Smooth muscle cell (in vitro differentiated cells): ENCODE measurements at regions not wholly inside any gene's neighbourhood (a gene's known extent, or its start where the extent isn't known, plus 50 kb on each side); places are given as distances from the start of the nearest gene placed in this dataset.

ENCODE experiments used
- DNase-seq: peaks from one replicate; lab custom pipeline; 2025; ENCODE audit not compliant: unreplicated experiment; lab: John Stamatoyannopoulos, UW
- H2AFZ ChIP-seq: fragments of 200-600 bp; sonication (generic); 2 replicates; pipeline ENCODE4 v1.6.0; 2016; ENCODE audit warnings: antibody characterized with exemption, low read depth, mild to moderate bottlenecking
- H3F3A ChIP-seq: fragments of 200-600 bp; sonication (generic); 2 replicates; pipeline ENCODE4 v1.6.0; 2017; ENCODE audit warnings: antibody characterized with exemption, low read depth
- H3K27ac ChIP-seq: fragments of 200-600 bp; sonication (generic); 2 replicates; pipeline ENCODE4 v1.5.1; 2016; ENCODE audit warnings: low read depth, mild to moderate bottlenecking
- H3K27me3 ChIP-seq: fragments of 200-600 bp; sonication (generic); 2 replicates; pipeline ENCODE4 v1.6.1; 2016; ENCODE audit warnings: low read depth, mild to moderate bottlenecking
- H3K36me3 ChIP-seq: fragments of 200-600 bp; sonication (generic); 2 replicates; pipeline ENCODE4 v1.5.1; 2016; ENCODE audit warnings: low read depth
- H3K4me1 ChIP-seq: fragments of 200-600 bp; sonication (generic); 2 replicates; pipeline ENCODE4 v1.5.1; 2016; ENCODE audit warnings: low read depth
- H3K4me2 ChIP-seq: fragments of 200-600 bp; sonication (generic); 2 replicates; pipeline ENCODE4 v1.6.0; 2016; ENCODE audit warnings: mild to moderate bottlenecking
- H3K4me3 ChIP-seq: fragments of 200-600 bp; sonication (generic); 2 replicates; pipeline ENCODE4 v1.5.1; 2016; ENCODE audit warnings: mild to moderate bottlenecking
- H3K79me2 ChIP-seq: fragments of 200-600 bp; sonication (generic); 2 replicates; pipeline ENCODE4 v1.6.0; 2016; ENCODE audit warnings: low read depth, mild to moderate bottlenecking
- H3K9ac ChIP-seq: fragments of 200-600 bp; sonication (generic); 2 replicates; pipeline ENCODE4 v1.6.0; 2016; ENCODE audit warnings: low read depth
- H3K9me3 ChIP-seq: fragments of 200-600 bp; sonication (generic); replicated peaks from 2 replicates; pipeline ENCODE4 v1.5.1; 2016; ENCODE audit warnings: low read depth
- H4K20me1 ChIP-seq: fragments of 200-600 bp; sonication (generic); 2 replicates; pipeline ENCODE4 v1.6.0; 2016; ENCODE audit warnings: low read depth
- WGBS: methylation state at CpG from one replicate; pipeline ENCODE4 v1.1.7; 2016; ENCODE audit warnings: low lambda C conversion rate; 5-methylcytosine and 5-hydroxymethylcytosine counted together
- TF ChIP-seq, protein P1 (sequence below): fragments of 200-600 bp; sonication (generic); IDR thresholded peaks from 2 replicates; pipeline ENCODE4 v1.5.1; 2017; ENCODE audit warnings: borderline replicate concordance, mild to moderate bottlenecking, antibody characterized with exemption; ENCODE audit not compliant: insufficient read depth, poor library complexity, severe bottlenecking

DNA sequence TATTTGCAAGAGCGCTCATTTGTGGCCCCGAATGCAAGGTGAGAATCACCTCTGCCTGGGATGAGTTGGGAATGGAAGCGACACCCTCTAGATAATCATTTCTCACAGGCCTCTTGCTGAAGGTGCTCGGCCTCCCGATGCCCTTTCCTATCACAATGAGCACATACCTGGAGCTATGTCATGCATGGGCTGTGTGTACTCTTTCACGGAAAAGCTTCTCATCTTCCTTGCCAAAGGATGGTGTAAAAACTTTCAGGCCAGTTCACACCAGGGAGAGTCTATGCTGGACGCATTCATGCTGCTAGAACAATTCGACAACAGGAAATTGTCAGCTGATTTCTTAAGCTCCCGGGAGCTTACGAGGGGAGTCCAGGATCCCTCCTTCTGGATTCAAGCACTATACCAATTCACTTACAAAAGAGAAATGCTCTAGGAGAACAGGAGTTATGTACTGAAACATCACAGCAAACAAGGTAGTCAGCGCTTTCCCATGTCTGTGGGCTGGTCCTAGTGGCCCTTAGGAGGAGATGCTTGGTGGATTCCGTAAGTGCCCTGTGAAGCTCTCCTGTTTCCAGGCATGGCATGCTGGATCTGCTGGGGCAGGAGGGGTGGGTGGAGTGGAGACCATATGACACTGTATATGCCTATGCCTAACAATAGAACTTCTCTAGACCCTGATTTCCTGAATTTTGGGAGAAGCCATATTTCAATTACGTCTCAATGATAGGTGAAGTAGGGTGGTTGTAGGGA, 53.1 kb upstream of the B3GAT1 start:
- no peak overlapping the region for H3K4me3 ChIP-seq
- H2AFZ ChIP-seq: no peak overlapping the region
- no peaks in the 10 kb centered on the region for H3K79me2 ChIP-seq
- H3K27me3 ChIP-seq: peaks cover 45% of the 10 kb centered on the region
- WGBS: 91% methylated on average over 13 of the region's 13 CpGs
- no peaks in the 10 kb centered on the region for H3K9me3 ChIP-seq
- no peaks in the 10 kb centered on the region for H3F3A ChIP-seq
- H3K4me1 ChIP-seq: peaks cover 4% of the 10 kb centered on the region
- no peak overlapping the region for H3K4me2 ChIP-seq
- no peak for DNase-seq
- no peaks in the 10 kb centered on the region for H3K36me3 ChIP-seq
- no peak overlapping the region for H3K27ac ChIP-seq
- no peak overlapping the region for H3K9ac ChIP-seq
- no peaks in the 10 kb centered on the region for H4K20me1 ChIP-seq
- TF ChIP-seq, protein P1, sequence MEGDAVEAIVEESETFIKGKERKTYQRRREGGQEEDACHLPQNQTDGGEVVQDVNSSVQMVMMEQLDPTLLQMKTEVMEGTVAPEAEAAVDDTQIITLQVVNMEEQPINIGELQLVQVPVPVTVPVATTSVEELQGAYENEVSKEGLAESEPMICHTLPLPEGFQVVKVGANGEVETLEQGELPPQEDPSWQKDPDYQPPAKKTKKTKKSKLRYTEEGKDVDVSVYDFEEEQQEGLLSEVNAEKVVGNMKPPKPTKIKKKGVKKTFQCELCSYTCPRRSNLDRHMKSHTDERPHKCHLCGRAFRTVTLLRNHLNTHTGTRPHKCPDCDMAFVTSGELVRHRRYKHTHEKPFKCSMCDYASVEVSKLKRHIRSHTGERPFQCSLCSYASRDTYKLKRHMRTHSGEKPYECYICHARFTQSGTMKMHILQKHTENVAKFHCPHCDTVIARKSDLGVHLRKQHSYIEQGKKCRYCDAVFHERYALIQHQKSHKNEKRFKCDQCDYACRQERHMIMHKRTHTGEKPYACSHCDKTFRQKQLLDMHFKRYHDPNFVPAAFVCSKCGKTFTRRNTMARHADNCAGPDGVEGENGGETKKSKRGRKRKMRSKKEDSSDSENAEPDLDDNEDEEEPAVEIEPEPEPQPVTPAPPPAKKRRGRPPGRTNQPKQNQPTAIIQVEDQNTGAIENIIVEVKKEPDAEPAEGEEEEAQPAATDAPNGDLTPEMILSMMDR: no peak

DNA sequence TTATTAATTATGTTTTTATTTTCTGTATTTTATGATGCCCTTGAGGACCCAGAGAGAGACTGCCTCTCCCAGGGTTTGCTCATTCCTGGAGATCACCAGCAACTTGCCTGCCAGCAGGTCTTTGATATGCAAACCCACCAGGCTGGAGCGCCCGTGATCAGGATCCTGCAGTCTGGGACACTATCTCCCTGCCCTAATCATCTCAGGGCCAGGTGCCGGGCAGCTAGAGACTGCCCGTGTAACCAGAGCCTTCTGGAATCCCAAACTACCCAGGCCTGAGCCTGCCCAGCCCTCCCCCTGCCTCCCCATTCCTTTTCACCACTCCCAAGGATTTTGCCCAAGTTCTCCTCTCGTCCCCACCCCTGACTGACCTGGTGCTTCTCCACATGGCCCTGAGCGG, 52.2 kb upstream of the B3GAT1 start:
- no peaks in the 10 kb centered on the region for H3K36me3 ChIP-seq
- H2AFZ ChIP-seq: no peak overlapping the region
- WGBS: 59% methylated on average over 6 of the region's 6 CpGs
- TF ChIP-seq, protein P1: no peak
- no peaks in the 10 kb centered on the region for H3K79me2 ChIP-seq
- H3K4me2 ChIP-seq: no peak overlapping the region
- no peak overlapping the region for H3K27ac ChIP-seq
- H3K4me1 ChIP-seq: peaks cover 4% of the 10 kb centered on the region
- H3K4me3 ChIP-seq: no peak overlapping the region
- H3F3A ChIP-seq: no peaks in the 10 kb centered on the region
- no peak overlapping the region for H3K9ac ChIP-seq
- no peak for DNase-seq
- no peaks in the 10 kb centered on the region for H4K20me1 ChIP-seq
- no peaks in the 10 kb centered on the region for H3K9me3 ChIP-seq
- H3K27me3 ChIP-seq: peaks cover 45% of the 10 kb centered on the region

DNA sequence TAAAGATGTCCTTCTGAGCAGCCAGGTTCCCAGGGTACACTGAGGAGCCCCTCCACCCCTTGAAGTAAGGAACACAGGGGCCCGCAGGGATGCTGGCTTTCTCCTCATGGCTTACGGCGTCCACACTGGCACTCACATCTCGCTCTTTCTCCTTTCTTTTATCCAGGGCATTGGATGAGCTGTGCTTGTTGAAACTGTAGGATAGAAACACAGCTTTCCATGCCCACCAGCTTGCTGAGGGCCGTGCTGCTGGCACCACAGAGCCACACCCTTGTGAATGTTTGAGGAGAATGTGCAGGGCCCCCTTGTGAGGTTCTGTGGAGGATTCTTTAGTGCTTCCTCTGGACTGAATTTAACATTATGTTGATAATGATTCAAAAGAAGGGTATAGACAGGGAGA, 51.7 kb upstream of the B3GAT1 start:
- peaks cover 4% of the 10 kb centered on the region for H3K4me1 ChIP-seq
- no peaks in the 10 kb centered on the region for H3F3A ChIP-seq
- H3K79me2 ChIP-seq: no peaks in the 10 kb centered on the region
- H4K20me1 ChIP-seq: no peaks in the 10 kb centered on the region
- no peak overlapping the region for H3K4me3 ChIP-seq
- no peak overlapping the region for H3K9ac ChIP-seq
- no peaks in the 10 kb centered on the region for H3K9me3 ChIP-seq
- H3K36me3 ChIP-seq: no peaks in the 10 kb centered on the region
- 88% methylated on average over 5 of the region's 5 CpGs for WGBS
- no peak overlapping the region for H3K27ac ChIP-seq
- no peak for DNase-seq
- no peak overlapping the region for H2AFZ ChIP-seq
- no peak overlapping the region for H3K4me2 ChIP-seq
- TF ChIP-seq, protein P1: no peak
- peaks cover 45% of the 10 kb centered on the region for H3K27me3 ChIP-seq
